HG03521 (cell line): ENCODE measurements at regions not wholly inside any gene's neighbourhood (a gene's known extent, or its start where the extent isn't known, plus 50 kb on each side); places are given as distances from the start of the nearest gene placed in this dataset.

Experiments
- ATAC-seq: cut with Tn5 transposase; IDR thresholded peaks from one replicate; pipeline ENCODE4 v1.9.1; 2021; ENCODE audit warnings: mild to moderate bottlenecking, moderate library complexity; ENCODE audit not compliant: unreplicated experiment

- ATAC-seq: no peak
Observed at GRCh38 chr10:44845361-44846175, 65.6 kb upstream of the TMEM72 start.

GRCh38 chr10:44847110-44847509 is 64.0 kb upstream of the TMEM72 start:
- ATAC-seq: no peak

GRCh38 chr10:44848211-44848610 is 62.9 kb upstream of the TMEM72 start:
- no peak for ATAC-seq

- ATAC-seq: no peak
Observed at GRCh38 chr10:44849936-44850335, 61.2 kb upstream of the TMEM72 start.

- no peak for ATAC-seq
Observed at GRCh38 chr10:44850356-44850934, 60.7 kb upstream of the TMEM72 start.

GRCh38 chr10:44851413-44851812 is 59.7 kb upstream of the TMEM72 start:
- no peak for ATAC-seq

- ATAC-seq: no peak
Observed at GRCh38 chr10:44851881-44852280, 59.3 kb upstream of the TMEM72 start.

GRCh38 chr10:44853148-44853734 is 57.9 kb upstream of the TMEM72 start:
- ATAC-seq: no peak

GRCh38 chr10:44853796-44854195 is 57.3 kb upstream of the TMEM72 start:
- ATAC-seq: no peak

GRCh38 chr10:44854693-44855350 is 56.3 kb upstream of the TMEM72 start:
- ATAC-seq: no peak

GRCh38 chr10:44856696-44857095 is 54.4 kb upstream of the TMEM72 start:
- ATAC-seq: no peak

GRCh38 chr10:44857363-44858016 is 53.6 kb upstream of the TMEM72 start:
- ATAC-seq: peak; percentile 67

GRCh38 chr10:44858017-44858371 is 53.1 kb upstream of the TMEM72 start:
- ATAC-seq: no peak

GRCh38 chr10:44858988-44859387 is 52.1 kb upstream of the TMEM72 start:
- no peak for ATAC-seq

- ATAC-seq: no peak
Observed at GRCh38 chr10:44859546-44860285, 51.4 kb upstream of the TMEM72 start.

- ATAC-seq: no peak
Observed at GRCh38 chr10:44860811-44861736, 50.1 kb upstream of the TMEM72 start.
